ENCODE measurements at regions not wholly inside any gene's neighbourhood (a gene's known extent, or its start where the extent isn't known, plus 50 kb on each side); places are given as distances from the start of the nearest gene placed in this dataset.

DNA sequence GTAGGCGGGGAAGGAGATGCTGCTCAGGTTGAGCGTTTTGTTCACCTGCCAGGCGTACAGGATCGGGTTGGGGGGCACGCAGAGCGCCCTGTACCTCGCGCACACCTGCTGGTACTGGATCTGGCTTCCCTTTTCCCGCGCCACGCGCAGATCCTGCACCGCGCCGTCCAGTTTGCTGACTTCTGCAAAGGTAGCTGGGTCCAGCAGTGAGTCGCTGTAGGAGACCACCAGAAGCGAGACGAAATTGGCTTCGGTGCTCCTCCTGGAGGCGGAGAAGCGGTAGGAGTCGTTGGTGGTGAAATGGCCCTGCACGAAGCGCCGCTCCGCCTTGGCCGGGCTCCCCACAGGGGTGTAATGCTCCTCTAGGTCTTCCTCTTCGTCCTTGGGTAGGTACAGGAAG, 90.7 kb upstream of the RAB18 start:
- no peak for TF ChIP-seq POLR2A (IDR thresholded peaks at IDR 0.05; ENCODE audit: low read length)
- no peak for TF ChIP-seq GATA1 (IDR thresholded peaks at IDR 0.05; ENCODE audit: low read depth, low read length)
